HL-60 (cell line): ENCODE measurements at regions not wholly inside any gene's neighbourhood (a gene's known extent, or its start where the extent isn't known, plus 50 kb on each side); places are given as distances from the start of the nearest gene placed in this dataset.

Source experiments
- POLR2AphosphoS5 ChIP-seq: IDR thresholded peaks from 2 replicates; pipeline ENCODE4 v1.6.1; 2012; ENCODE audit warnings: low read depth
- TF ChIP-seq, protein P1 (sequence below): IDR thresholded peaks from one replicate; pipeline ENCODE4 v1.5.1; 2011; ENCODE audit warnings: low read length, control low read depth, inconsistent platforms; ENCODE audit not compliant: insufficient read depth

DNA sequence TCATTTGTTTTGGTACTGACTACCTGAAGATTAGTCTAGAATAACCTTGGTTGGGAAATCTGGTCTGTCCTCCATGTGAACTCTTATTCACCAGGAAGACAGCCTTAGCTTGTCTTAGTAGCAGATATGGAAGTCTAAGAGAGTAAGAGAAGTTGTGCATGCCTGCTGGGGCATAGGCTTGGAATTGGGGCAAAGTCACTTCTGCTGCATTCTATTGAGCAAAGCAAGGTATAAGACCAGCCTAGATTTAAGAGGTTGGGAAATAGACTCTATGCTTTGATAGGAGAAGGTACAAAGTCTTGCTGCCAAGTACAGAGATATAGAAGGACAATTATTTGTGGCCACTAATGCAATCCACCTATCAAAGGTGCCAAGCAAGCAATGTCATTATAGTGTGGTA lies 464.0 kb upstream of the BOD1L1 start:
- TF ChIP-seq POLR2AphosphoS5: no peak
- TF ChIP-seq, protein P1, sequence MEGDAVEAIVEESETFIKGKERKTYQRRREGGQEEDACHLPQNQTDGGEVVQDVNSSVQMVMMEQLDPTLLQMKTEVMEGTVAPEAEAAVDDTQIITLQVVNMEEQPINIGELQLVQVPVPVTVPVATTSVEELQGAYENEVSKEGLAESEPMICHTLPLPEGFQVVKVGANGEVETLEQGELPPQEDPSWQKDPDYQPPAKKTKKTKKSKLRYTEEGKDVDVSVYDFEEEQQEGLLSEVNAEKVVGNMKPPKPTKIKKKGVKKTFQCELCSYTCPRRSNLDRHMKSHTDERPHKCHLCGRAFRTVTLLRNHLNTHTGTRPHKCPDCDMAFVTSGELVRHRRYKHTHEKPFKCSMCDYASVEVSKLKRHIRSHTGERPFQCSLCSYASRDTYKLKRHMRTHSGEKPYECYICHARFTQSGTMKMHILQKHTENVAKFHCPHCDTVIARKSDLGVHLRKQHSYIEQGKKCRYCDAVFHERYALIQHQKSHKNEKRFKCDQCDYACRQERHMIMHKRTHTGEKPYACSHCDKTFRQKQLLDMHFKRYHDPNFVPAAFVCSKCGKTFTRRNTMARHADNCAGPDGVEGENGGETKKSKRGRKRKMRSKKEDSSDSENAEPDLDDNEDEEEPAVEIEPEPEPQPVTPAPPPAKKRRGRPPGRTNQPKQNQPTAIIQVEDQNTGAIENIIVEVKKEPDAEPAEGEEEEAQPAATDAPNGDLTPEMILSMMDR: no peak
